ENCODE measurements at regions not wholly inside any gene's neighbourhood (a gene's known extent, or its start where the extent isn't known, plus 50 kb on each side); places are given as distances from the start of the nearest gene placed in this dataset.

GRCh38 chr1:68785328-68785727 is 288.4 kb upstream of the DEPDC1 start:
- TF ChIP-seq CTCF (IDR thresholded peaks at IDR 0.05 in 4 of 5, conservative IDR thresholded peaks at IDR 0.05 in 1 of 5) (no peak), POLR2A (IDR thresholded peaks at IDR 0.05) (no peak)

Data from gastrocnemius medialis (tissue), 4 donors.